Stimulated activated CD8-positive, alpha-beta memory T cell treated with anti-CD3 and anti-CD28 coated beads, Interleukin-2, amount 100 ng/mL, for 48 hours (primary cell): ENCODE measurements at regions not wholly inside any gene's neighbourhood (a gene's known extent, or its start where the extent isn't known, plus 50 kb on each side); places are given as distances from the start of the nearest gene placed in this dataset.

Source experiments
- DNase-seq, 2 donors: peaks; one replicate each; pipeline ENCODE4 v3.0.0-alpha.2; 2020; ENCODE audit warnings: low read depth in 2 of 2

- DNase-seq: no peak
Observed at GRCh38 chr17:77838748-77839697, 119.5 kb upstream of the TNRC6C start.

- no peak for DNase-seq
Observed at GRCh38 chr17:77839698-77840512, 118.6 kb upstream of the TNRC6C start.

- no peak for DNase-seq
Observed at GRCh38 chr17:77840513-77841165, 117.9 kb upstream of the TNRC6C start.

- DNase-seq: no peak
Observed at GRCh38 chr17:77841742-77842527, 116.6 kb upstream of the TNRC6C start.

- no peak for DNase-seq
Observed at GRCh38 chr17:77842528-77843147, 115.9 kb upstream of the TNRC6C start.

GRCh38 chr17:77843255-77843895, 115.1 kb upstream of the TNRC6C start:
- peak; percentile 30 to 59 for DNase-seq

GRCh38 chr17:77843896-77844295, 114.6 kb upstream of the TNRC6C start:
- no peak for DNase-seq

- no peak for DNase-seq
Observed at GRCh38 chr17:77844681-77845080, 113.8 kb upstream of the TNRC6C start.

- no peak for DNase-seq
Observed at GRCh38 chr17:77845541-77846225, 112.8 kb upstream of the TNRC6C start.

- DNase-seq: no peak
Observed at GRCh38 chr17:77846531-77847085, 111.9 kb upstream of the TNRC6C start.

GRCh38 chr17:77847221-77848085, 111.0 kb upstream of the TNRC6C start:
- DNase-seq: no peak

- DNase-seq: no peak
Observed at GRCh38 chr17:77848257-77848656, 110.2 kb upstream of the TNRC6C start.

GRCh38 chr17:77849239-77849638, 109.3 kb upstream of the TNRC6C start:
- DNase-seq: no peak

- DNase-seq: no peak
Observed at GRCh38 chr17:77851921-77852320, 106.6 kb upstream of the TNRC6C start.

GRCh38 chr17:77852731-77853130, 105.8 kb upstream of the TNRC6C start:
- DNase-seq: no peak

- no peak for DNase-seq
Observed at GRCh38 chr17:77853191-77853977, 105.1 kb upstream of the TNRC6C start.

GRCh38 chr17:77854083-77854758, 104.3 kb upstream of the TNRC6C start:
- DNase-seq: no peak
